ENCODE measurements at regions not wholly inside any gene's neighbourhood (a gene's known extent, or its start where the extent isn't known, plus 50 kb on each side); places are given as distances from the start of the nearest gene placed in this dataset.

DNA sequence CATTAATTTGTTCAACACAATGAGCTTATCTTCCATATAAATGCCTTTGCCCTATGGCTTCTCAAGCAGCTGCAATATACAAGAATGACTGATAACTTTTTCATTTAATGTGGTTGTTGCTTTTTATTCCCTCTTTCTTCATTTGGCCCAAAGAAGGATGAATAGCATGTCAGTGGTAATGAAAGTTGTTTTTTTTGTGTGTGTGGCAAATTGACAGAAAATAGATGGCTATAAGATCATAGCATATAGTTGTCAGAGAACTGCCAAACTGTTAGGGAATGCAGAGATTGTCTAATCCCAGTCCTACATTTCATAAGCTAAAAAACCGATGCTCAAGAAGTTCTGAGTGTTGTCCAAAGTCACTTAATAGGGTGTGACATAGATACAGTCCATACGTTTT lies 244.3 kb downstream of the ACTR3 start:
- DNase-seq (ENCODE audit: low spot score), result no peak

DNA sequence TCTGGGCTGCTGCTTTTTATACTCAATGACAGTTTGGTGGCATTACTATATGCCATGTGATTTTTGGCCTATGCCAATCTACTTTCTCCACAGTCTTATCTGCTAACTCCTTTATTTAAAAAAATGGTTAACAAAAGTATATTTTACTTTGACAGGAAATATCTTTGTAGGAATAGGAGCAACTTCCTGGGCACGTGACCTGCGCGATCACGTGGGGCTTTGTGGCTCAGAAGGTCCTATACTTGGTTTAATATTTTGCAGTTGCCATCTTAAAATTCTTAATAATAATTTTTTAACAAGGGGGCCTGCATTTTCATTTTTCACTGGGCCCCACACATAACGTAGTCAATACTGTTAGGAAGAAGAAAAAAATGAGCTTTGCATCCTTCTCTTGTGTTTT lies 249.7 kb downstream of the ACTR3 start:
- no peak for DNase-seq (ENCODE audit: low spot score)

DNA sequence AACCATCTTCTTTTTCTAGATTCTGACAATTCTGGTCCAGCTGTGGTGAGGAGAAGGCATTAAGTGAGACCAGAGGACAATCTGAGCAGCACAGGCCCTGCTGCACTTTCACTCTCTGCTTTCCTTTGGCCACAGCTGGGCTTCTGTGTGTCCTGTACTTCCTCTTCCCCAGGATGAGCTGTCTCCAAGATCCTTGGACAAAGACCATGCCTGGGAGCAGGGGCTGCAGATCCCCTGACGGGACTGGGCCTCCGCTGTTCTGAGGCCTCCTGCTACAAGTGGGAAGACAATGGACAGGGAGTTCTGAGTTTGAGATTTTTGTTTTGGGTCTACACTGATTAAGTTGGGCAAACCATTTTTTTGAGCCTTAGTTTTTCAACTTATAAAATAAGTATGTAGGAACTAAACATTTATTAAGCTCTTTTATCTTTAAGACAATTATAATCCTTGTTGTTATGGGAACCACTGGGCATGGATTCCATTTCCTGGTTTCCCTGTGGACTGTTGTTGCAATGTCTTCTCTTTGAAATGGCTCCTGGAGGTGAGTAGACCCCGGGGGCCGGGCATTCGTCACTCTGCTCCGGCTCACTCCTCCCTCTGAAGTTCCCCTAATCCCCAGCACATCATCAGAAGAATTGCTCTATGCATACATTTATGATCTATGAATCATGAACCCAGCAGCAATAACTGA lies 266.6 kb downstream of the ACTR3 start:
- DNase-seq (ENCODE audit: low spot score), result no peak

DNA sequence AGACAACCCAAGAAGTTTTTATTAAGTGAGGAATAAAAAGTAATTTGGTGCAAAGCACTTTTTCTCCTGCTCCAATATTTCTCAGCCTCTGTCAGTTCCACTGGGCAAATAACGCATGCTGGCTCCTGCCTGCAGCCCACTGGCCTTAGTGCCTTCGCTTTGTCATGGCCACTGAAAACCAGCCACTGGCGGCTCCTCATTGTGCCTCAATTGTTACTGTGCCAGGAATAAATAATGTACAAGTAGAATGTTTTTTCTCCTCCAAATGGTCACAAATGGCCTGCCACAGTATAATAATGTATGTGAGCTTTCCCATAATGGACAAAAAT lies 267.1 kb downstream of the ACTR3 start:
- DNase-seq (ENCODE audit: low spot score), result no peak

DNA sequence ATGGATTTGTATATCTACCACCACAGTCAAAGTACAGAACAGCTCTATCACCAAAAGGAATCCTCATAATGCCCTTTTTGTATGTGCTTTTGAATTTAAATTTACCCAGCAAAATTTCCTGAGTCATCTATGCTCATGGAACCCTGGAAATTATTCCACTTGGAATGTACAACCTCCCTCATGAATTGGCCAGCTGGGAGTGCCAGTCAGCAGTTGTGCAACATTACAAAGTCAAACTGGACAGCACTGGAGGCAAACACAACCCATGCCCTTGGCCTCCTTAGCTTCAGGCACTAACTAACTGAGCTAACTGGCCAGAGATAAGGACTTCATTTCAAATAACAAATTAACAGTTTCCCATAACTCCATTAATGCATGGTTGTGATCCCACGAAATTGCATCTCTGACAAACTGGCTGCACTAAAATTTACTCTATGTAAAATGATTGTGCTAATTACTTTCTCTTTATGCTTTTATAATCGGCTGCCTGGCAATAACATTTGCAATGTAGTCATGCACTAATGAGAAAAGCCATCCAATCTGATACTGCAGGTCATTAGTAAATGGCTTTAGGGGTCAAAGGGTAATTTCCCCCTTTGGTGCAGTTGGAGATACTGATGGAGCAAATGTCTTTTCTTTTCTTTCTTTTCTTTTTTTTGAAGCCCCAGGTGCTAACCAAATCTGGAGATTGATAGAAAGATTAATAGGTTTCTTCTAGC lies 270.5 kb downstream of the ACTR3 start:
- DNase-seq (ENCODE audit: low spot score), result no peak

DNA sequence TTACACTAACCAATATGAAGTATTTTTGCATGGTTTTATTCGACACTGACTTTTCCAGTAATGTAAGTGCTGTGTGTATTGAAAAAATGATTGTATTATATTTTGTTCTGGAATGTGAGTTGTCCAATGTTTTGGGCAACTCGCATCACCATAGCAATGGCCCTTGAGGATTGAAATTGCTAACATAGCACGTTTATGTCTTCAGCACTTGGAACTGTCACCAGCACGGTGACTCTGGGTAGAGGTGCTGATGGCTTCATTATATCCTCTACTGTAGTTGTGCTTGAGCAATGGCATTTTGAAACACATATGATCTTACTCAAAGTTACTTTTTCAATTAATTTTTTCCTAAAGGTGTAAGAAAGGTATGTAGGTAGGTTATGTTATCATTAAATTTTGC lies 271.5 kb downstream of the ACTR3 start:
- no peak for DNase-seq (ENCODE audit: low spot score)

DNA sequence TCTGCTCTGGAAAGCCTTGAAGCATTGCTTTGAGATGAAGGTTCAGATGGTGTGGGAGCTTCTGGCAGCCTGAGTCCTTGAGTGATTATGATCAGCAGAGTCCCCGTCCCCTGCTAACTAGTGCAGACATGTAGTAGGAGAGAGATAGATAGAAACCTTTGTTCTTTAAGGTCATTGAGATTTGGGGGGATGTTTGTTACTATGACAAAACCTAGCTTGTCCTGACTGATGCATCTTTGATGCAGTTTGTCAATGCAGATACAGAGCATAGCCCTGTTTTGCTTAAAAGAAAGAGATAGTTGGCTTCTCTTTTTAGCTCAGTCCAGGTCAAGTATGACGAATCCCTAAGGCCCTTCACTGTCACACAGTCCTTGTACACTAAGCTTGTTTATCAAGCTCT lies 274.6 kb upstream of the DPP10 start:
- no peak for DNase-seq (ENCODE audit: low spot score)

DNA sequence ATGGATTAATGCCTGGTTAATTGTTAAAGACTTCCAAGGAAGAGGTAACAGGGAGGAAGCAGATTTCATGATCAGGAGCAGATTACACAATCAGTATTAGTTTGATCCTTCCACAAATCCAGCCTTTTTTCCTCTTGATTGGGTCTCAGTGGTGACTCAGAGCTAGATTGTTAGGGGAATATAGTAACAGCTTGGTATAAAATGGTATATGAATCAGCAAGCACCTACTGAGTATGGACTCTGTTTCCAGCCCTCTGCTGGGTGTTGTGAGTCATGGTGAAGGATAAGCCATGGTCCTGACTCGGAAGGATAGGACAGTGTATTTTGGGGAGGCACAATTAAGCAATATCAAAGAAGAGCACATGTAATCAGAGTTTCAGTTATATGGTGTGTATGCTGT lies 272.4 kb upstream of the DPP10 start:
- no peak for DNase-seq (ENCODE audit: low spot score)

DNA sequence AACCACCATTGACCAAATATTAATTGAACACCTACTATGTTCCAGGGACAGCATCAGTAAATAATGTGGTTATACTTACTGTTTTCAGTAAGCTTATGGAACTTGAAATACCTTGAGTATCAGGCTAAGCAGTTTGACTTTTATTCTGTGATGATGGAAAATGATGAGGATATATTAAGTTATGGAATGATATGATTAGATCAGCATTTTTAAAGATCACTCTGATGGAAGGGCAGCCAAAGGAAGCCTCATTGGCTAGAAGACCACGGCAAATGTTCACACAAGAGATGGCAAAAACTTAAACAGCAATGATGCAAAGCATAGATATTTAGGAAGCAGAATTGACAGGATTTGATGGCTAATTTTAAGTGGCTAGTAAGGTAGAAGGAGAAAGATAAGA lies 266.9 kb upstream of the DPP10 start:
- DNase-seq (ENCODE audit: low spot score), result no peak

DNA sequence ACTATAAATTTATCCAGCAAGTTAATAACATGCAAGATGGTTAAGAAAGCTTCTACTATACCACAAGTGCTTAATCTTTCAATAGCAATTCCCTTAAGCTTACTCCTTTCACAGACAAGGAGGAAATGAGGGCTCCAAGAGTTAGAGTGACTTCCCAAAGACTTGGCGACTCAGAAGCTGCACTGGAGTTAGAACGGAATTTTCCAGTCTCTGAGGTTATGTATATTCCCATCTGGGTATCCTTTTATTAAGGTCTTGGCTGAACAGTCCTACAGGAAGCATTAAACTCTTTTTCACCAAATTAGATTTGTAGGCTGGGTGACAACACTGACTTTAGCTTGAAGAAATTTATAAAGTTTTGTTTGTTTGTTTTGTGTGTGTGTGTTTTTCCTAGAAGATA lies 256.9 kb upstream of the DPP10 start:
- DNase-seq (ENCODE audit: low spot score), result no peak

DNA sequence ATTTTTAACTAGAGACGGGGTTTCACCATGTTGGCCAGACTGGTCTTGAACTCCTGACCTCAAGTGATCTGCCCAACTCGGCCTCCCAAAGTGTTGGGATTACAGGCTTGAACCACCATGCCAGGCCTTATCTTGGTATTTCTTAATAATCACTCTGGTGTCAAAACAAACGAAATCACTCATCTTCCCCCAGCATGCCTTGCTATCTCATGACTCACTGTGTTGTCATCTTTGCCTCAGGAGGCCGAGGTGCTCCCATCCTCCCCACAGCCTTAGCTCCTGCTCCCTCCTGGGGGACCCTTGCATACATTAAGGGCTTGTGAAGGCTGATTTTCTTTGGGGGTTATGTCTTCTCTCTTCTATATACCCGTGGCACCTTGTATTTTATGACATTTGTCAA lies 250.1 kb upstream of the DPP10 start:
- no peak for DNase-seq (ENCODE audit: low spot score)

DNA sequence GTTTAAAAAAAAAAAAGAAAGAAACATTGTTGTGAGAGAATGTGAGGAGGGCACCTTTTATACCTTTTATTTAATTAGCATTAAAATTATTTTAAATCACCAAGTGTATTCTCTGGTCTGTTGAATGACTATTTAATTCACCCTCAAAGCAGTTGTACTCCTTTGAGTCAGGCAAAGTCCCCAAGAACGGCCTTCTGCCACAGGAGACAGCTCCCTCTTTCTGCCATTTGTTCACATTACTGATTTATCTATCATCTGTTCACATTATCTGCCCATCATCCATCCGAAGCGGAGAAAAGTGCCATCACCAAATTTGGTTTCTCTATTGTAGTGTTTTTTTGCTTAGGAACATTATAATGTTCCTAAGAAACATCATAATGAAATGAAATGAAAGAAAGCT lies 240.7 kb upstream of the DPP10 start:
- no peak for DNase-seq (ENCODE audit: low spot score)

DNA sequence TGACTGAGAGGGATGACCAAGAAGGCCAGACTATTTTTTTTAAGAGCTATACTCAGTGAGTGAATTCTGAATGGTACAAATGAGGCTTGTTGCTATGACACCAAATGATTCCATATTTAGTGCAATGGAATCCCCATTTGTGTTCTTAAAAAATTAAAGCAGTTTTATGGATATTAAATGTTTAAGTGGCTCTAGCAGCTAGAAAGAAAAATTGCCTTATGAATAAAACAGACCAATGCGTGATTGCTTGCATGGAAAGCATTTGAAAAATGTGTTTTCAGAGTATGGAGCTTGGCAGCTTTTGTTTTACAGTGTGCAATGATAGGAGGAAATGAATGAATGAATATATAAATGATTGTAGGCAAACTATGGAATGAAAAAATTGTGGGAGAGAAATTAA lies 238.8 kb upstream of the DPP10 start:
- DNase-seq (ENCODE audit: low spot score), result no peak

DNA sequence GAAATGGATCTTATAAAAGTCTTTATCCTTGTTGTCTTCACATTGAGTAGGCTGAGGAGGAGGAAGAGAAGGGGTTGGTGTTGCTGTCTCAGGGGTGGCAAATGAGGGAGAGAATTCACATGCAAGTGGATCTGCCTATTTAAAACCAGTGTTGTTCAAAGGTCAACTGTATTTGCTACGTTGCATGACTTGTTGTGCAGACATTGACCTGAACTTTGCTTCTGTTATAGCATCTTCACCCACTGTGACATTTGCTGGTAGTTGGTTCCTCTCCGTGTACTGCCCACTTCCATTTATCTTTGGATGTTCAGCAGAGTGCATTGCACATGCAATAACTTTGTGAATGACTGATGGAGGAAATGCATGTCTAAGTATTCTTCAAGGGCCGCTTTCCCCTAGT lies 228.6 kb upstream of the DPP10 start:
- DNase-seq (ENCODE audit: low spot score), result no peak

DNA sequence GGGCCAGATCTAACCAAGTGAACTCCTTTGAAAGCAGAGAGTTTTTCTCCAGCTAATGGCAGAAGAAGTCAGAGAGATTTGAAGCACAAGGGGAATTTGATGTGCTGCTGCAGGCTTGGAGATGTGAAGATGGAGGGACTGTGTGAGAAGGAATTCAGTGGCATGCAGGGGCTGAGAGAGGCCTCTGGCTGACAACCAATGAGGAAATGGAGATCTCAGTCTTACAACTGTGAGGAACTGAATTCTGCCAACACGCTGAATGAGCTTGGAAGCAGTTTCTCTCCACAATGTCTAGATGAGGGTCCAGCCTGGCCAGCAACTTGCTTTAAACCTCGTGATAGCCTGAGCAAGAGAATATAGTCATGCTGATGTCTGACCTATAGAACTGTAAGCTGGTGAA lies 224.1 kb upstream of the DPP10 start:
- no peak for DNase-seq (ENCODE audit: low spot score)

DNA sequence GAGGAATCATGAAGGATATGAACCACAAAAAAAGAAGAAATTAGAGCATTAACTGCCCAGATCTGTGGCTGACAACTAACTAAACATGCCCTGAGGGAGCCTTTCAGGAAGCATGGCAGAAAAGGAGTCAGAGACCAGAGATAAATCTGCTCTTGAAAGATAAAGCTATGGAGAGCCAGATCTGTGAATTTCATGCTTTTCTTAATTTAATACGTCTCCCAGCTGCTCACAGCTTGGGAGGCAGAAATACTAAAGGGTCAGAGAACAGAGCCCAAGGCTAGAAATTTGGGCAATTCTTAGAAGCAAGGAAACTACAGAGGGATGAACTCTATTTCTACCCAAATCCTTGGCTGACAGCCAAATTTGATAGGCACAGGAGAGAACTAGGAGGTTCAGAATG lies 223.0 kb upstream of the DPP10 start:
- peak; percentile 3 for DNase-seq (ENCODE audit: low spot score)

DNA sequence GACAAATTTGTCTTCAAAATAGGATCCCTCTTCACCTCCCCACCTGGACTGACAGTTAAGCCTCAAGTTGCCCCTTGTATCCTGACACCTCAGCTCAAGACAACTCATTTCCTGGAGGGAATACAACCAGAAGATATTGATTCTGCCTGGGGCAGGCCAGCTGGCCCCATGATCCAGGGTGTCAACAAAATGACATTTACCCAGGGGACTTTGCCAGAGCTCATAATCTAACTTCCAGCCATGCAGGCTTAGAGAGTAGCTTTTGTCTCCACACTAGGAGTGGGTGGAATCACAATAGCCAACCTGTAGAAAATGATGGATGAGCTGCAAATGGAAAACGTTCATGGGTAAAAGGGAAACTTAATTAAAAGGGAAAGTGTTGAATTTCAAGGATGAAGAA lies 220.1 kb upstream of the DPP10 start:
- no peak for DNase-seq (ENCODE audit: low spot score)

DNA sequence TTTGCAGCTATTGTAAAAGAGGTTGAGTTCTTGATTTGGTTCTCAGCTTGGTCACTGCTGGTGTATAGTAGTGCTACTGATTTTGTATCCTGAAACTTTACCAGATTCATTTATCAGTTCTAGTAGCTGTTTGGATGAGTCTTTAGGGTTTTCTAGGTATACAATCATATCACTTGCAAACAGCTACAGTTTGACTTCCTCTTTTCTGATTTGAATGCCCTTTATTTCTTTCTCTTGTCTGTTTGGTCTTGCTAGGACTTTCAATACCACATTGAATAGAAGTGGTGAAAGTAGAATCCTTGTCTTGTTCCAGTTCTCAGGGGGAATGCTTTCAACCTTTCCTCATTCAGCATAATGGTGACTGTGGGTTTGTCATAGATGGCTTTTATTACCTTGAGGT lies 210.5 kb upstream of the DPP10 start:
- no peak for DNase-seq (ENCODE audit: low spot score)

DNA sequence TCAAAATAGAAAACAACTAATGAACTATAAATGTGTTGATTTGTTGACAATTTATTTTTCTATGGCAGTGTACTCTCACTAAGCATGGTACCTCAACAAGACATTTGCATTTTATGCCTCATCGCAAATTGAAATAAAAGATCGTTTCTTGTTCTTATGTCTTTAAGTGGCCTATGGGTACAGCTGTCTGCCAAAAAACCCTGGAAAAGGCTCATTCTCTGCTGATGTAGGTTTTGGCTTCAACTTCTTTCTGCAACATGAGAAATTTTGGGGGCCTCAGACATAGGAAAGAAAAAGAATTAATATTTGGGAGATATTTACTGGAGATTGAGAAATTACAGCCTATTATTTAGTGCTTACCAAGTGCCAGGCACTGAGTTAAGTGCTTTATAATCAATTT lies 205.1 kb upstream of the DPP10 start:
- DNase-seq (ENCODE audit: low spot score), result no peak

DNA sequence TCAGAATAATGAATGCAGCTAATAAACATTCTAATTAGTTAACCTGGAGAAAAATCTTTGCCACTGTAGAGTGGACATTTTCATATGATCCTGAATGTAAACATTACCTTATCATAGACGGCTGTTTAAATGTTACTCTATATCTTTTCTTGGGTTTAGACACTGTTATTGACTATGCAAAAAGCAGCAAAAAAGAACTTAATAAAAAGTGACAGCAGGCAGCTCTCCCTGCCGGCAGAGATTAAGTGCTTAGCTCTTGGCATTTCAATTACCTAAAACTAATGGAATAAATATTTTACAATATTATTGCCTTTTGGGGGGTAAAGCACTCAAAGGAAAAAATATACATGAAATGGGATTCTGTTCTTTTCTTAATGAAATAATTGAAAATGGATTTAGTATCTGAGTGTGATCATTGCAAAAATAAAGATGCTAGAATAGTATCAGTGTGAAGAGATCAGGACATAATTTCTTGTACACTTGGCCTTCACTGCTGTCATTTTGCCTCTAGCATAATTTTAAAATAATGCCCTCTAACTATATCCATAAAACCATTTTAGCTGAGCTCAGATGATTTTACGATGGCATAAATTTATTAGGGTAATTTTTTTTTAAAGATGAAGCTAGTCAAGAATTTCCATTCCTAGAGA lies 203.4 kb upstream of the DPP10 start:
- no peak for DNase-seq (ENCODE audit: low spot score)

DNA sequence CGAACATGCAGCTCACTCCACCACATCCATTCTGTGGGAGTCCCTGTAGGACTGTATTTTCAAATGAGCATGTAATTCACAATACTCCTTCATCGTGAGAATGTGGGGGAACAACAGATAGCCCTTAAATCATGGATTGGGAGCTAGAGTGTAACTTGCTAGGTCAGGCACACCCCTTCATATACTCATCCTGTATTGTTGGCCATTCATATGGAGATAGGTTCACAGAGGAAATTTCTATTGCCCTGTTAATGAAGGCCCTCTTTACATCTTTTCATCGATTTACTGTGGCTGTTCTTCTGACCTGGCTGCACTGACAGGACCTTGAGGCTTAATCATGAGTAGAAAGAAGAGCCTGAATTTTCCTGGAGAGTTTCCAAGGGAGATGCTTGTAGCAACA lies 193.8 kb upstream of the DPP10 start:
- no peak for DNase-seq (ENCODE audit: low spot score)

DNA sequence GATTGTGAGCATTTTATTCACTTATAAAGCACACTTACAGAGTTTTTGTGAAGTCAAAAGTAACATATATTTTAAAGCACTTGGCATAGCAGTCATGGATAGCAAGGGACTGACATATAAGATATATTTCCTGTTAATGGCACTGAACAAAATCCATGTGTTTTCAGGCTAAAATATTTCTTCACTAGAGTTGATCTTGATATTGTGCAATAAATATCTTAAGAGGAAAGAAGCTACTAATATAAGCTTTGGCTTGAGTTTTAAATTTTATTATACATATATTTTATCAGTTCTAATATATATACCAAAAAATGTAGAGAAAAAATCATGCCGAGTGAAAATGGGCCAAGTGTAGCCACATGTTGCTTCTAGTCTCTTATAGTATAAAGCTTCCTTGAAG lies 189.7 kb upstream of the DPP10 start:
- DNase-seq (ENCODE audit: low spot score), result no peak

DNA sequence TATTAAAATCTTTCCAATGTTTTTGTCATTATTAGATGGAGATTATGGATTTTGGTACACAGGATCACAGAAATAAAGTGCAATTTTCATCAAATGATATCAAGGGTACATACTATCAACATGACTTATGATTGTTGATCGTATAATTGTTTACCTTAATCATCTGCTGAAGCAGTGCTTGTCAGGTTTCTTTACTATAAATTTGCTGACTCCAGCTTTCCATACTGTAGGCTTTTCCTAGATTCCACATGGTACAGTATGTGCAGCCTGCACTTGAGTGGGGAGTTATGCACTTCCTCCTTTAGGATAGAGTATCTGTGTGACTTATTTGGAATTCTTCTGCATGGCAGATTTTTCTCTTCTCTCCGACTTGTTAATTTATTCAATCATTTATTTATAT lies 187.6 kb upstream of the DPP10 start:
- DNase-seq (ENCODE audit: low spot score), result no peak

DNA sequence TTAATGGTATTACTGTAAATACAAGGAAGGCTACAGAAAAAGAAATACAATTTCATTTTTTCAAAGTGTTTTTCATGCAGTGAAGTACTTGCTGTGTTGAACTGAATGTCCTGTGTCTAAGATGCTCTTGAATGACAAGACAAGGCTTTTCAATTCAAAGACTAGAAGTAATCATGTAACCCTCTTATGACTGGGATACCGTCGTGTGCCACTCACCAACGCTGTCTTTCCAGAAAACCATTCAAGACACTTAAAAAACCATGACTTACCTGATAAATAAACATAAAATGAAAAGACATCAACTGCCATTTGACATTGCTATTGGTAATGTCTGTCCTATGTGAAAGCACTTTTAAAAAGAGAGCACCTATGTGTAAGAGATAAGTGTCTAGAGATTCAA lies 183.1 kb upstream of the DPP10 start:
- DNase-seq (ENCODE audit: low spot score), result no peak

All from hematopoietic multipotent progenitor cell treated with erythropoietin and hydrocortisone succinate and interleukin-3 and kit ligand, for 15 days (in vitro differentiated cells).